ENCODE measurements at regions not wholly inside any gene's neighbourhood (a gene's known extent, or its start where the extent isn't known, plus 50 kb on each side); places are given as distances from the start of the nearest gene placed in this dataset.
"Not testable (repeated sequence)": the region's sequence is repeated elsewhere in the genome, so short reads cannot be mapped to it uniquely, and the experiment has no call there.

DNA sequence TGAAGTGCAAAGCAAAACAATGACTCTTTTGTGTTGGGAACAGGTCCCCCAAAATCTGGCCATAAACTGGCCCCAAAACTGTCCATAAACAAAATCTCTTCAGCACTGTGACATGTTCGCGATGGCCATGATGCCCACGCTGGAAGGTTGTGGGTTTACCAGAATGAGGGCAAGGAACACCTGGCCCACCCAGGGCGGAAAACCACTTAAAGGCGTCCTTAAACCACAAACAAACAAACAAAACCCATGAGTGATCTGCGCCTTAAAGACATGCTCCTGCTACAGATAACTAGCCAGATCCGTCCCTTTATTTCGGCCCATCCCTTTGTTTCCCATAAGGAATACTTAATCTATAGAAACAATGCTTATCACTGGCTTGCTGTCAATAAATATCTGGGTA is 1460.9 kb upstream of the SEL1L start:
- not testable (repeated sequence) for DNase-seq (ENCODE audit: low read depth)

DNA sequence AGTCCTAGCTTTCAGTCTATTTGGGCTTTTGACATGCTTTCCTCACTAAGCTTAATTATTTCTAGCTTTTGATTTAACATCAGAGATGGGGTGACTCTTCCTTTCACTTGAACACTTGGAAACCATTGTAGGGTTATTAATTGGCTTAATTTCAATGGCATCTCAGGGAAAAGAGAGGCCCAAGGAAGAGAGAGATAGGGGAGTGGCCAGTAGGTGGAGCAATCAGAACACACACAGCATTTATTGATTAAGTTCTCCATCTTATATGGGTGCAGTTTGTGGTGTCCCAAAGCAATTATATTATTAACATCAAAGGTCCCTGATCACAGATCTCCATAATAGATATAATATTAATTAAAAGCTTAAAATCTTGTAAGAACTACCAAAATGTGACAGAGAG is 1466.1 kb upstream of the SEL1L start:
- no peak for DNase-seq (ENCODE audit: low read depth)

DNA sequence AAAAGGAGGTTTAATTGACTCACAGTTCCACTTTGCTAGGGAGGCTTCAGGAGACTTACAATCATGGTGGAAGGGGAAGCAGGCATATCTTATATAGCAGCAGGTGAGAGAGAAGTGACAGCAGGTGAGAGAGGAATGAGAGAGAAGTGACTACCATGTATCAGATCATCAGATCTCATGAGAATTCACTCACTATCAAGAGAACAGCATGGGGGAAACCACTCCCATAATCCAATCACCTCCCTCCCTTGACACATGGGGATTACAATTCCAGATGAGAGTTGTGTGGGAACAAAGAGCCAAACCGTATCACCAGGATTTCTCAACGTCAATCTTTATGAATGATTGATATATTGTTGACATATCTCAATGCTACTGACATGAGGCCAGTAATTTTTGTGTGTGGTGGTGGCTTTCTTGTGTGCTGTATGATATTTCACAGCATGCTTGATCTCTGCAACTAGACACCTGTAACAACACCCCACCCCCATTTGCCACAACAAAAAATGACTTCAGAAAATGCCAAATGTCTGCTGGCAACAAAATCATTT is 1470.9 kb upstream of the SEL1L start:
- DNase-seq (ENCODE audit: low read depth), result no peak

DNA sequence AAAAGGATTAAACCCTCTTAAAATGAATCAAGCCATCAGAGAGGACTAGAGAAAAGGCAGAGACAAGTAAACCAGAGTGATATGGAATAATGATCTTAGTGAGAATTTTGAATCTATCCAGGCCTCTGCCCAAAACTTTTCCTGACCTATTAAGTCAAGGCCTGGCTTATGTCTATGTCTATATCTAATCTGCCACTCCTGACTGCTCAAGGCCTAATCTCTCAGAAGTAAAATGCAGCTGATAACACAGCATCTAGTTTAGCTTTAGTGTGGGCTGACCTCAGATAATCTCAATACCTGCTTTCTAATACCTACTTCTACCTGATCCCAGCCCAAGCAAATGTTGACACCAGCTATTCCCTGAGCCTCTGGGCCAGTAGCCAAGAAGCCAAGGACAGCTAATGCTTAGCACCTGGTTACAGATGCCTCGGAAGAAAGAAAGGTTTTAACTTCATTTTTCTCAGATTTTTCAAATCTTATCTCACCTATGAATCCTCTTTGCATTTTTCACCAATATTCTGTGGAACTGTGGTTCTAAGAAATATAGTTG is 1472.5 kb upstream of the SEL1L start:
- no peak for DNase-seq (ENCODE audit: low read depth)

DNA sequence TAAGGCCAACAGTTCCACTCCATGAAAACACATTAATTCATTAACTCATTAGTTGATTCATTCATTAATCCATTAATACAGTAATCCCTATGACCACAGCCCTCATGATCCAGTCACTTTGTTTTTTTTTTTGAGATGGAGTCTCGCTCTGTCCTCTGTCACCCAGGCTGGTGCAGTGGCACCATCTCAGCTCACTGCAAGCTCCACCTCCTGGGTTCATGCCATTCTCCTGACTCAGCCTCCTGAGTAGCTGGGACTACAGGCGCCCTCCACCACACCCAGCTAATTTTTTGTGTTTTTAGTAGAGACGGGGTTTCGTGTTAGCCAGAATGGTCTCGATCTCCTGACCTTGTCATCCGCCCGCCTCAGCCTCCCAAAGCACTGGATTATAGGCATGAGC is 1473.4 kb upstream of the SEL1L start:
- DNase-seq (ENCODE audit: low read depth), result peak; percentile 23

DNA sequence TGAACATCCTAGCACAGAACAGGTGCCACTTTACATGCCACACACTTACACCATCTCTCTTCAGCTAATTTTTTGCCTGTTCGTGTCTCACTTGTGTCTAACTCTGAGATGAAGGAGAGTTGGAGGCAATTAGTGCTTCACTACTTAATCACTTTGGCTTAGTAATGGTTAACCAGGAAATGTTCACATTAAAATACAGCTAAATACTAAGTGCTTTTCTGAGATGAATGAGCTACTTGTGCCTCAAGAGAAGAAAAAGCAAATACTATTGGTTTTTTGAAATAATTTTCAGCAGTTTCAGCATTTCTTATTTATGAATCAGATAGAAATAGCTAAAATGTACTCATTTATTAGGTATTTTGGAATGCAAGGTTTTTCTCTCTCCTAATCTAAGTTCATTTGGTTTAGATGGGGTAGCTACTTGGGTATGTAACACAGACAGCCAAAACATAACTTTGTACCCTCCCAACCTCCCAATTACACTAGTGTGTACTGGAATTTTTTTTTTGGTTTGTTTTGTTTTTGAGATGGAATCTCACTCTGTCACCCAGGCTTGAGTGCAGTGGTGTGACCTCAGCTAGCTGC is 1474.1 kb upstream of the SEL1L start:
- DNase-seq (ENCODE audit: low read depth), result peak; percentile 72

DNA sequence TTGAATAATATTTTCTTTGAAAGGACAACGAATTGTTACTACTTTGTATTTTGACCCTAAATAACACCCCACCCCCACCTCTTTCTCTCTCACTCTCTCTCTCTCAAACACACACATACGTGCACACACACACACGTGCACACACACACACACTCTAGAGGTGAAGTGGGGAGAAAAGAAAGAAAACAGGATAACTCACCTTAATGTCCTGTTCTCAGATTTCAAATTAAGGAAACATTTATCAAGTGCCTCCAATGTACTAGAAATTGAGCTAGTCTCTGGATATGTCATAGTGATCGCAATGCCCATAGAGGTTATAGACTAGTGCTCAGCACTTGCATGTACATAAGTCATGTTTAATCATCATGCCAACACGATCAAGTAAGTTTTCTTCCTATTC is 1483.6 kb upstream of the SEL1L start:
- no peak for DNase-seq (ENCODE audit: low read depth)

DNA sequence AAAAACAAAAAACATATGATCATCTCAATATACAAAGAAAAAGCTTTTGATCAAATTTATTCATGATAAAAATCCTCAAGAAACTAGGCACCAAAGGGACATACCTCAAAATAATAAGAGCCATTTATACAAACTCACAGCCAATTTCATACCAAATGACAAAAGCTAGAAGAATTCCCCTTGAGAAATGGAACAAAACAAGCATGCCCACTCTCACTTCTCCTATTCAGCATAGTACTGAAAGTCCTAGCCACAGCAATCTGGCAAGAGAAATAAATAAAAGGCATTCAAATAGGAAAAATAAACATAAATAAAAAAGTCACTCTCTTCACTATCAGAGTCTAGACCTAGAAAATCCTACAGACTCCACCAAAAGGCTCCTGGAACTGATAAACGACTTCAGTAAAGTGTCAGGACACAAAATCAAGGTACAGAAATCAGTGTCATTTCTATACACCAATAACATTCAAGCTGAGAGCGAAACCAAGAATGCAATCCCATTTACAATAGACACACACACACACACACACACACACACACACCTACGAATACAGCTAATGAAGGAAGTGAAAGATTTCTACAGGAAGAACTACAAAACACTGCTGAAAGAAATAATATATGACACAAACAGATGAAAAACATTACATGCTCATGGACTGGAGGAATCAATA is 1486.2 kb upstream of the SEL1L start:
- no peak for DNase-seq (ENCODE audit: low read depth)

DNA sequence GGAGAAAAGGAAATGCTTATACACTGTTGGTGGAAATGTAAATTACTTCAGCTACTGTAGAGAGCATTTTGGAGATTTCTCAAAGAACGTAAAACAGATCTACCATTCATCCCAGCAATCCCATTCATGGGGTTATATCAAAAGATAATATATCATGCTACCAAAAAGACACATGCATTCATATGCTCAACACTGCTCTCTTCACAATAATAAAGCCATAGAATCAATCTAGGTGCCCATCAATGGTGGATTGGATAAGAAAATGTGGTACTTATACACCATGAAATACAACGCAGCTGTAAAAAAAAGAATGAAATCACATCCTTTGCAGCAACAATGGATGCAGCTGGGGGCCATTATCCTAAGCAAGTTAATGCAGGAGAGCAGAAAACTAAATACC is 1487.7 kb upstream of the SEL1L start:
- no peak for DNase-seq (ENCODE audit: low read depth)

DNA sequence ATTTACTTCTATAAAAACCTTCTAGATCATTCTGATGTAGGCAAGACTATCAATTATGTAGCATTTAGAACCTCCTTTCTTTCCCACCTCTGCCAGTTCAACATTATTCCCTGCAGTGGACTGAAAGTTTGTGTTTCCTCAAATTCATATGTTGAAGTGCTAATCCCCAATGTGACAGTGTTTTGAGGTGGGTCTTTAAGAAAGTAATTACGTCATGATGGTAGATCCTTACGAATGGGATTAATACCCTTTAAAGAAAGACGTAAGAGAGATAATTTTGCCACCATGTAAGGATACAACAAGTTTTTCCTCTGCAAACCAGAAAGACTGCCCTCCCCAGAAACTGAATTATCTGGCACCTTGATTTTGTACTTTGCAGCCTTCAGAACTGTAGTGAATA is 1489.7 kb upstream of the SEL1L start:
- DNase-seq (ENCODE audit: low read depth), result no peak

DNA sequence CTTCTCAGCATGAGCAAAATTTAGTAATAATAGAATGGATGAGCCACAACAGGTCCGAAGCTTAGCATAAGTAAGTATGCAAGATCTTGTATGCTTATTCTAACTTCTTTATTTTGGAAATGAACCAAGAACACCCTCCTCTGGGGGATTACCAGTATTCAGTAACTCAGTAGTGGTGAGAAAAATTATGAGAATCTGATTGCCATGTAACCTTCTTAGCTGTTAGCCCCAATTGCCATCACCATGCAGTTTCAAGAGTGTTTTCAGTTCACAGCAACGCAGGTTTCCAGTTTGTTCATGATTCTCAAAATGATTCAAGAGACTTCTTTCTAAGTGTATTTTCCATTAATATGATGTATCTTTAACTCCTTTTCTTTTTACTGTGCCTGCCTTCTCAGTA is 1507.6 kb upstream of the SEL1L start:
- no peak for DNase-seq (ENCODE audit: low read depth)

DNA sequence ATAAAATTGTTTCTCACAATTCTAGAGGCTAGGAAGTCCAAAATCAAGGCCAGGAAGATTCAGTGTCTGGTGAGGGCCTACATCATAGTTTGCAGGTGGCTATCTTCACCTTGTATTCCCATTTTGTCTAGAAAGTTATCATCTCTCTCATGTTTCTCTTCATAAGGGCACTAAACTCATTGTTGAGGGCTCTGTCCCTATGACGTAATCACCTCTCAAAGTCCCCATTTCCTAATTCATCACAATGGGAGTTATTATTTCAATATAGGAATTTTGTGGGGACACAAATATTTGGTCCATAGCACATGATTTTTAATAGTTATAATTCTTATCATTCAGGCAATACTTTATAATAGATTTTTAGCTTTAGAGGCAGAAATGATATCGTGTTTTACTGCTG is 1509.2 kb upstream of the SEL1L start:
- DNase-seq (ENCODE audit: low read depth), result no peak

DNA sequence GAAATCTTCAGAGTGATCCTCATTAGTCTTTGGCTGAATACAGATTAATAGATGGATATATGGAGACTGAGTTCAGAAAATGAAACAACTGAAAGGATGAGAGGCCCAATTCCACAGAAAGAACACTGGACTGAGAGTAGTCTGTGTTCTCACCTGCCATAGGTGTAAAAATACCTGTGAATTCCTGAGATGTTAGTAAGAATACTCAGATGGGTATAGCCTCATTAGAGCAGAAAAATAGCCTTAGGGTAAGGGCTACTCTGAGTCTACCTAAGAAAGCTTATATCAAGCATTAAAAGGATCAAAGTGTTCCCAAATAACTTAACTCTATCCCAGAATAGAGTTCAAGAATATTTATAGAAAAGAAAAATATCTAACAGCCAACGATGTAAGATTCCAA is 1510.3 kb upstream of the SEL1L start:
- no peak for DNase-seq (ENCODE audit: low read depth)

DNA sequence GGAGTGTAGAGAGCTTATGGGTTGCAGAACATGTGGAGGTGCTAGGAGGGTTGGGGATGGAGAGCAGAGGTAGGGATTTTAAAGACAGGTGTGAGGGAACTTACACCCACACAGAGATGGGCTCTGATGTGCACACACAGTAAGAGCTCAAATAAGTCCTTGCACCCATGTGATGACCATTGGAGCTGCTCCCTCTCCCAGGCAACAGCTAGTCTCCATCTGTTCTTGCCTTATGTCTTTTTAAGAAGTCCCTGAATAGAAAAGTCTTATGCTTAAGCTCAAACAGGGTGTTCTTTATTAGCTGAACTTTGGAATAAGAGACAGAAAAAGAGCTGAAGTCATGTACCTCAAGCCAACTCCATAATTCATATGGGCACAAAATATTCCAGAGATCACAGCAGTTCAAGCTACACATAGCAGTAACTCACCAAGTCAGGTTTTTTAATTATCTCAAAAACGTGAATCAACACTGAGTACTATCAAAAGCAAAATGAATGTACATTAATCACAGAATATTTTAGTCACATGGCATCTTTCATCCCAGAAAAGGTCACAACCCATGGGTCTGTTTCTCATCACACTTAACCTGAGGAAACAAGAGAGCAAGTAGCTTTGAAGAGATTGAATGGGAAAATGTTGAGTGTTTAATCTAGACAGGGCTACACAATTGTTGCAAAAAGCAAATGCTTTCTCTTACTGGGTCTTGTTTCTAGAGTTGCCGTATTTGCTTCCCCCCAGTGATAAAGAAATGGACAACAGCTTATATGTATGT is 1513.6 kb upstream of the SEL1L start:
- no peak for DNase-seq (ENCODE audit: low read depth)

DNA sequence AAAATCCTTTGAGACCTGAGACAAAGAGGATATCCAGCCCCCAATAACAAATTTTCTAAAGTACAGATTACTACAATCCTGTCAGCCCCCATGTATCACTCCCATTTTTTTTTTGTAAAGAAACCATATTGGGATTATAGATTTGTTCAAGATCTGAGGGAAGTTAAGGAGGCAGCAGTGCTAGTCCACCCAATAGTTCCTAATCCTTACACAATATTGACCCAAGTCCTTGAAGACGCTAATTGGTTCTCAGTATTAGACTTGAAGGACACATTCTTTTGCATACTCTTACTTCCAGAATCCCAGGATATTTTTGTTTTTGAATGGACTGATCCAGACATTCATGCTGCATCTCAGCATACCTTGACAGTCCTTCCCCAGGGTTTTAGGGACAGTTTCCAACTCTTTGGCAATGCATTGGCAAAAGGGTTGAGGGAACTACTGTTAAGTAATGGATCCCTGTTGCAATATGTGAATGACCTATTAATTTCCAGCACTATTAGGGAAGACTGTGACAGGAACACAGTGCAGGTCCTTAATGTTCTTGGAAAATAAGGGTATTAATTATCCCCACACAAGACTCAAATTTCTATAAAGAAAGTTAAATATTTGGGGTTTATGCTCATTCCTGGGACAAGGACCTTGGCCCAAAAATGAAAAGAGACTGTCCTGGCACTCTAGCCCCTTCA is 1519.5 kb upstream of the SEL1L start:
- DNase-seq (ENCODE audit: low read depth), result no peak

DNA sequence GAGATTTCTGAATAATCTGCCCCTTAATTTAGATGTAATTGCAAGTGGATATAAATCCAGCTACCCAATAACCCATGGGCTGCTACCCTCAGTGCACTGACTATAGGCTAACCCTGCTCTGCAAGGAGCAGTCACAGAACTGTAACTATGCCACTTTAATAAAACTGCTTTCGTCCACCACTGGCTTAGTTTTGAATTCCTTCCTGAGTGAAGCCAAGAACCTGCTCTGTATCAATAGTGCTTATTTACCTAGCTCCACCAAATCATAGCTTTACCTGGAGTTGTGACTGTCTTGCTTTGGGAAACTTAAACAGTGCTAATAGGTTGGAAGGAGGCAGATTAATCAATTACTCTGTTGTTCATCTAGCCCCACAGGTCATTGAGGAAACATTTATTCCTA is 1524.4 kb upstream of the SEL1L start:
- DNase-seq (ENCODE audit: low read depth), result no peak

DNA sequence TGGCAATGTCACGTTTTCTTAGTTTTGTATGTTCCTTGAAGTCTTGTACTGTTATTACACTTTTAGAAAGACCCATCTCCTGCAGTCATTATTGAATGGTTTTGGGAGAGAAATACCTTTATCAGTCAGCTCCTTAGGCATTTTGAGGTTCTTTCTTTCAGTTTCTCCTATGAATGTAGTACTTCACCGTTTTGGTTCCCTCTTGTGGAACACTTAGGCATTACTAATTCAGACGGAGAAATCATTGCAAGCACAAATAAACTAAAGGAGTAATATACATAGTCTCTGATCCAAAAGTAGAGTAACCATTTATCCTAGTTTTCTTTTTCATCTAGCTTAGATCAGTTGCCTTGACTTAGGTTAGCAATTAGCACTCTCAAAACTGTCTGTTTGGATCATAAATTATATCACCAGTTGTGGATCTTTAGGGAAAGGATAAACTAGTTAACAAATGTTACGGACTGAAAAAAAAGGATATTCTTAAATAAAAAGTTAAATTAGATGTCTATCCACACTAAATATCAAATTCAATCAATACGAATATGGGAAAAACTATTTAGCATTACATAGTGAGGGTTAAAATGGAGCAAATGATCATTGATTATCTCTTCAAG is 1538.3 kb upstream of the SEL1L start:
- DNase-seq (ENCODE audit: low read depth), result peak; percentile 50

DNA sequence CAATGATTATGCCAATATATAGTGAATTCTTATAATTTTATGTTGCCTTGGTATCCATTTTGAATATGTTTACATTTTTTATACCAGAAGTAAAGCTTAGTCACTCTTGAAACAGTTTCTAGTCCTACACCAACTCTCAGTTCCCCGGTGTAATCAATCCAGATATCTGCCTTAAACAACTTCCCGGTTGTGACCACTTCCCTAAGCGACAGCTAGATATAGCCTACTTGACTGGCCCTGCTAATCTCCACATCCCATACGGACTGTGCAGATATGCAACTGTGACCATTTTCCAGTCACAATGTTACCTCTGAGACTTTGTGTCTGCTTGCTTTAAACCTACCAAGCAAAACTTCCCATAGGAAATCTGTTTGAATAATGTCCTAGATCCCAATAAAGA is 1551.5 kb upstream of the SEL1L start:
- DNase-seq (ENCODE audit: low read depth), result no peak

DNA sequence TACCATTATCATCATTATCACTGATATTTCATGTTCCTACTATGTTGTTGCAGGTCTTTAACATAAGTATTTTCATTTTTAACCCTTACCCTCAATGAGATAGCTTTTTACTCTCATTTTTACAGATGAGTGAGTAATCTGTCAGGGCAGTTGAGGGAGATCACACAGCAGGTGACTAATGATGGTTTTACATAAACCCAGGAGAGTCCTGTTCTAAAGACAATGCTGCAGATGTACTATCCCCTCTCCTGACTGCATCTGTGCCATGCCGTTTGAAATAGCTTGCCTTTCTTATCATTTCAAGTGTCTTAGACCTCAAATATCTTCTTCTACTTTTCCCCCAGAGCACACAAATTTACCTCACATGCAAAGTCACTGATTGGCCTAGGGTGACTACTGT is 1552.1 kb upstream of the SEL1L start:
- no peak for DNase-seq (ENCODE audit: low read depth)

DNA sequence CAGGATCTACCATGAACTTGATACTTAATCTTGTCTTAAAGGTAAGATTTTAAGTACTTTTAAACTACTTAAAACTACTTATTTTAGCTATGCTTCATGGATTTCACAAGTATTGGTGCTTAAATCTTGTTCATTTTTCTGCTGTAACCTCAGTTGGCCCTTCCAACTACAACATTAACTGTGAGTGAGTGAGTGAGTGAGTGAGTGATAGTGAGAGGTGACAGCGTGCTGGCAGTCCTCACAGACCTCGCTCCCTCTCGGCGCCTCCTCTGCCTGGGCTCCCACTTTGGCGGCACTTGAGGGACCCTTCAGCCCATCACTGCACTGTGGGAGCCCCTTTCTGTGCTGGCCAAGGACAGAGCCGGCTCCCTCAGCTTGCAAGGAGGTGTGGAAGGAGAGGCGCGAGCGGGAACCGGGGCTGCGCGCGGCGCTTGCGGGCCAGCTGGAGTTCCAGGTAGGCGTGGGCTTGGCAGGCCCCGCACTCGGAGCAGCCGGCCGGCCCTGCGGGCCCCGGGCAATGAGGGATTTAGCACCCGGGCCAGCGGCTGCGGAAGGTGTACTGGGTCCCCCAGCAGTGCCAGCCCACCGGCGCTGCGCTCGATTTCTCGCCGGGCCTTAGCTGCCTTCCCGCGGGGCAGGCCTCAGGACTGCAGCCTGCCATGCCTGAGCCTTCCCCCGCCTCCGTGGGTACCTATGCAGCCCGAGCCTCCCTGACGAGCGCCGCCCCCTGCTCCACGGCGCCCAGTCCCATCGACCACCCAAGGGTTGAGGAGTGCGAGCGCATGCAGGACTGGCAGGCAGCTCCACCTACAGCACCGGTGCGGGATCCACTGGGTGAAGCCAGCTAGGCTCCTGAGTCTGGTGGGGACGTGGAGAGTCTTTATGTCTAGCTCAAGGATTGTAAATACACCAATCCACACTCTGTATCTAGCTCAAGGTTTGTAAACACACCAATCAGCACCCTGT is 1558.6 kb upstream of the SEL1L start:
- not testable (repeated sequence) for DNase-seq (ENCODE audit: low read depth)

DNA sequence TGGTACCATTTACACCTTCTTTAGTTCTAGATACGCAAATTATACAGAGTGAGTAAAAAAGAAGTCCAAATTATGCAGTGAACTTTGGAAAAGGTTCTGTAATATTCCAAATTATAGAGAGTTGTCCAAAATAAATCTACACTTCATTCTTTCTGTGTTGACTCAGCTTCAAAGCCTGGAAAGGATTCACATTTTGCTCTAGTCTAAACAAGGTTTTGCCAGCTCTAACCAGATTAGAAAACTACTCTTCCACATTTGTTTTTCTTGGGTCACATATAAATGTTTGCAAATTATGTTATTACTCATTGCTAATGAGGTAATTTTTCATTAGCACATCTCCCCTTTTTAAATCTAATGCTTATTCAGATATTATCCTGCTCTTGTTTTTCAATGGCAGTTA is 1562.4 kb upstream of the SEL1L start:
- DNase-seq (ENCODE audit: low read depth), result no peak

Measured in HS-27A (cell line).